GM21381 (cell line): ENCODE measurements at regions not wholly inside any gene's neighbourhood (a gene's known extent, or its start where the extent isn't known, plus 50 kb on each side); places are given as distances from the start of the nearest gene placed in this dataset.

Experiments used
- ATAC-seq: cut with Tn5 transposase; IDR thresholded peaks from one replicate; pipeline ENCODE4 v1.9.1; 2021; ENCODE audit warnings: mild to moderate bottlenecking, moderate library complexity; ENCODE audit not compliant: unreplicated experiment

- ATAC-seq = no peak
These were observed 56.2 kb upstream of the TOPAZ1 start for GRCh38 chr3:44185396-44185915.

GRCh38 chr3:44186111-44186672 lies 55.5 kb upstream of the TOPAZ1 start:
- no peak for ATAC-seq

DNA sequence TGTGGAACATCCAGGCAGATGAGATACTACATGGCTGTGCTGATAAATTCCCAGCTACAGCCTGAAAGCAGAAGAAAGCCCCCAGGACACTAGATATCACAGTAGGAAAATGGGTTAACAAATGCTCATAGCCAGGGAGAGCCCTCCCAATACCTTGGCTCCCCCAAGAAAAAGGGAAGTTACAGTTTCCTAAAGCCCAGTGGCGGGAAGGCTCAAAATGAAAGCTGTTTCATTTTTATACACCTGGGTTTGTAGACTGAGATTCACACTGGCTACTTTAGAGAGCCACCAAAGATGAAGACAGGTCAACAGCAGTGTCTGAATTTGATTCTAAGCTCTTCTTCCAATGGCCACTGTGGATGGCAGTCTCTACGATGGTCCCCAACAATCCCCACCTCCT lies 55.0 kb upstream of the TOPAZ1 start:
- no peak for ATAC-seq
